Fibroblast of pulmonary artery (primary cell): ENCODE measurements at regions not wholly inside any gene's neighbourhood (a gene's known extent, or its start where the extent isn't known, plus 50 kb on each side); places are given as distances from the start of the nearest gene placed in this dataset.

Experiments
- DNase-seq: peaks from one replicate; pipeline ENCODE4 v3.0.0-alpha.2; 2010; ENCODE audit warnings: low read depth
- H3K4me3 ChIP-seq: replicated peaks from 2 replicates; pipeline ENCODE4 v1.5.1; 2011; ENCODE audit warnings: low read depth, mild to moderate bottlenecking, control low read depth, low read length, moderate library complexity
- TF ChIP-seq, protein P1 (sequence below): IDR thresholded peaks from 2 replicates; pipeline ENCODE4 v1.5.1; 2011; ENCODE audit warnings: mild to moderate bottlenecking, control low read depth, low read length, inconsistent platforms; ENCODE audit errors: missing control alignments

GRCh38 chr5:3027866-3028635, 276.6 kb upstream of the IRX2 start:
- no peak overlapping the region for H3K4me3 ChIP-seq
- no peak for DNase-seq
- TF ChIP-seq, protein P1, sequence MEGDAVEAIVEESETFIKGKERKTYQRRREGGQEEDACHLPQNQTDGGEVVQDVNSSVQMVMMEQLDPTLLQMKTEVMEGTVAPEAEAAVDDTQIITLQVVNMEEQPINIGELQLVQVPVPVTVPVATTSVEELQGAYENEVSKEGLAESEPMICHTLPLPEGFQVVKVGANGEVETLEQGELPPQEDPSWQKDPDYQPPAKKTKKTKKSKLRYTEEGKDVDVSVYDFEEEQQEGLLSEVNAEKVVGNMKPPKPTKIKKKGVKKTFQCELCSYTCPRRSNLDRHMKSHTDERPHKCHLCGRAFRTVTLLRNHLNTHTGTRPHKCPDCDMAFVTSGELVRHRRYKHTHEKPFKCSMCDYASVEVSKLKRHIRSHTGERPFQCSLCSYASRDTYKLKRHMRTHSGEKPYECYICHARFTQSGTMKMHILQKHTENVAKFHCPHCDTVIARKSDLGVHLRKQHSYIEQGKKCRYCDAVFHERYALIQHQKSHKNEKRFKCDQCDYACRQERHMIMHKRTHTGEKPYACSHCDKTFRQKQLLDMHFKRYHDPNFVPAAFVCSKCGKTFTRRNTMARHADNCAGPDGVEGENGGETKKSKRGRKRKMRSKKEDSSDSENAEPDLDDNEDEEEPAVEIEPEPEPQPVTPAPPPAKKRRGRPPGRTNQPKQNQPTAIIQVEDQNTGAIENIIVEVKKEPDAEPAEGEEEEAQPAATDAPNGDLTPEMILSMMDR, result no peak

DNA sequence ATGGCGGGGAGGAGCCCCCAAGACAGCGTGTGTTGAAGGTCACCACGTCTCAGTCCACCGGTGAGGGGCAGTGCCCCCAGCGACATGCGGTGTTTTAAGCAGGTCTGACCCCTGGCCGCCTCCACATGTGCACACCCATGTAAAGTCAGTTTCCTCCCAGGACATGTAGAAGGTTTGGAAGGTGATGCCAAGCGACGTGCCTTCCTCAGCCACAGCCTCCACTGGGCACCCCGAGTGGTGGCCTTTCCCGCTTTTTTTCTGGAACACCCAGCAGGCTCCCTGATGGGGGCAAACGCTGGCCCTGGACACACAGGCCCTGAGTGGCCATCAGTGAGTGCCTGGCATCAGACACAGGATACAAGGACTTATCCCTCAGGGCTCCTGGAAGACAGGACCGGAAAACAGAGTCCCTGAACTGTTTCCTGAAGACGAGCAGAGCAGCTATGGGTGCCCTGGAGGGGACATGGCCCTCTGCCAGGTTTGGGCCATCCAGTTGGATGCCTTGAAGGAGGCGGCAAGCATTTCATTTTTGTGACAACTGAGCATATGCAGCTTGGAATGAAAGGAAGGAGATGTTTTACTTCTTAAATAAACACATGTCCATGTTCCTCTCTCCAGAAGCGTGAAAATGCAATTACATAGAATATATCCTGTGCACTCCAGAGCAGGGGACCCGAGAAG, 275.8 kb upstream of the IRX2 start:
- TF ChIP-seq, protein P1, result no peak
- no peak for DNase-seq
- no peak overlapping the region for H3K4me3 ChIP-seq

DNA sequence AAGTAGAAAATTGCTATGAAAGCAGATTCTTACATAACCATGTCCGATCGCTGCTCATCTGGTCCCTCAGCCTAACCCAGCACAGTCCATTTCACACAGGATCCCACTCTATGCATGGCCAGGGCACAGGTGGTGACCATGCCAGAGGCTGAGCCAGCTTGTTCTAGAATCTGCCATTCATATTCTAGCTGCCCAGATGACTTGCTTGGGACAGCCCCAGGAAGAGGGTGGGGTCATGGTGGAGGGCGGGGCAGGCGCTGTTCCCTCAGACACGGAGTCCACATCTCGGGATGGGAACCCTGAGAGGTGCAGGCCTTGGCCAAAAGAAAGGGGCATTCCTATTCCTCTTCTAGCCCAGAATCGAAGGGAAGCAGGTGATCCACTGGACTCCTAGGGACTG, 275.2 kb upstream of the IRX2 start:
- TF ChIP-seq, protein P1, result no peak
- no peak for DNase-seq
- no peak overlapping the region for H3K4me3 ChIP-seq

DNA sequence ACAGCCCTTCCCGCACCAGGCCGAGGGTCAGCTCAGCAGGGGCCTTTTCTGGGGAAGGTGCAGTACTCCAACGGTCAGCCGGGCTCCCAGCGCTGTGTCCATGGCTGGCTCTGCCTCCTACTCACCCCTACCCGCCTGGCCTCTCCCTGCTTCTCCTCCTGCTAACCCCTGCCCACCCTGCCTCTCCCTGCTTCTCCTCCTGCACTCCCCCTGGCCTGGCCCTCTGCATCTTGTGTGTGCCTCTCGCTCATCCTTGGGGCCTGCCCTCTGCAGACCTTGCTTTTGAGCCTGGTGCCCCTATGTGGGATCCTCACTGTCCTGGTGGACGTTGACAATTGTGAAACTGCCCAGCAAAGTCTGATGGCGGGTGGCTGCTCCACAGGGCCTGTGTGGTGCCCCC, 274.6 kb upstream of the IRX2 start:
- no peak for DNase-seq
- H3K4me3 ChIP-seq, result no peak overlapping the region
- TF ChIP-seq, protein P1, result no peak

DNA sequence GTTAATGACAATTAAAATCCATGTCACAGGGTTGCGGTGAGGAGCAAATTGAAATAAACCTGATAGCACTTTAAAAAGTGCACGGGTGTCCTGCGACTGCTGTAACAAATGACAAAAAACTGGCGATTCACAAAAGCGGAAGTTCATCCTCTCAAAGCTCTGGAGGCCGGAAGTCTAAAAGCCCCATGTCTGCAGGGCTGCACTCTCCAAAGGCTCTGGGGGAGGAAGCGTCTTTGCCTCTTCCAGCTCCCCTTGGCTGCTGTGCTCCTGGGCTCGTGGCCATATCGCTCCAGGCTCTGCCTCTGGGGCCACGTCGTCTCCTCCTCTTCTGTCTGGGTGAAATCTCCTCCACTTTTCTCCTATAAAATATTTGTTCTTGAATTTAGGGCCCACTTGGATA, 273.9 kb upstream of the IRX2 start:
- no peak for DNase-seq
- TF ChIP-seq, protein P1, result no peak
- H3K4me3 ChIP-seq, result no peak overlapping the region

DNA sequence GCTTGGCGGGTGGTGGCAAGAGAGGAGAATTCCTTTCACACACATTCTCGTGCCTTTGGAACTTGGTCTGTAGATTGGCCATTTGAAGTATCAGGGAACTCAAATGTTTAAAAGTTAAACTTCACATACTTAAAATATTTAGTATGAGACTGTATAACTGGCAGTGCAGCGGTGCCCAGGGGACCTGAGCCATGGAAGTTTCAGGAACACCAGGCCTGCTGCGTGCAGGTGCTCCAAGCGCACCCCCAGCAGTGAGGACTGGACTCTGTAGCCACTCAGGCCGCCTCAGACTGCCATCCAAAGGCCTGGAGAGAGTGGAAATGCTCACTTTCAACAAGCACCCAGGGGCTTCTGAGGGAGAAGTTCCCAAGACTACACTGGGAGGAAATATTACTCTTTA, 273.5 kb upstream of the IRX2 start:
- TF ChIP-seq, protein P1, result no peak
- no peak for DNase-seq
- no peak overlapping the region for H3K4me3 ChIP-seq
